CD4-positive, alpha-beta T cell (primary cell): ENCODE measurements at regions not wholly inside any gene's neighbourhood (a gene's known extent, or its start where the extent isn't known, plus 50 kb on each side); places are given as distances from the start of the nearest gene placed in this dataset.
A peak's percentile ranks its signal among the peaks of the same experiment; 100 is the strongest.

Experiments used
- ATAC-seq: fragments of 200-7000 bp; cut with Tn5 transposase; one replicate; pipeline ENCODE4 v1.10.0; 2022; ENCODE audit warnings: mild to moderate bottlenecking; ENCODE audit not compliant: poor library complexity
- CTCF ChIA-PET: fragments of 350-600 bp; sonication (Branson Sonifier 250); formaldehyde crosslinking; loops from one replicate; lab custom pipeline; 2021; ENCODE audit warnings: antibody characterized with exemption, inconsistent platforms; lab: Charles Lee
- POLR2A ChIA-PET: fragments of 350-600 bp; sonication (Branson Sonifier 250); formaldehyde crosslinking; loops from one replicate; lab custom pipeline; 2021; ENCODE audit warnings: antibody characterized with exemption, inconsistent platforms; lab: Charles Lee
- DNase-seq, 14 experiments: peaks; one replicate each; pipeline ENCODE4 v3.0.0-alpha.2; 2013 to 2020; ENCODE audit warnings: mixed read lengths in 2 of 14
- H3K27ac ChIP-seq, 2 donors: one replicate each; pipeline versions ENCODE4 v1.5.1 to v1.7.0; 2013; ENCODE audit warnings: low read length in 2 of 2, low read depth in 1 of 2, mild to moderate bottlenecking in 1 of 2
- H3K27me3 ChIP-seq, 2 experiments: 1 replicate in 1 of 2; 2 replicates in 1 of 2; pipeline versions ENCODE4 v1.6.1 to v1.7.0; 2013; ENCODE audit warnings: low read length in 2 of 2, control low read depth in 1 of 2, mild to moderate bottlenecking in 1 of 2, moderate library complexity in 1 of 2; ENCODE audit not compliant: insufficient read depth in 2 of 2, control insufficient read depth in 1 of 2
- H3K36me3 ChIP-seq: one replicate; pipeline ENCODE4 v1.6.1; 2013; ENCODE audit warnings: low read length, control low read depth; ENCODE audit not compliant: insufficient read depth
- H3K4me1 ChIP-seq: one replicate; pipeline ENCODE4 v1.6.1; 2013; ENCODE audit warnings: low read length, control low read depth; ENCODE audit not compliant: insufficient read depth
- H3K4me3 ChIP-seq: one replicate; pipeline ENCODE4 v1.5.1; 2013; ENCODE audit warnings: mild to moderate bottlenecking, low read length, moderate library complexity
- H3K9me3 ChIP-seq, 2 experiments: 1 replicate in 1 of 2; 2 replicates in 1 of 2; pipeline versions ENCODE4 v1.6.1 to v1.7.0; 2013; ENCODE audit warnings: low read length in 2 of 2, mild to moderate bottlenecking in 2 of 2, control low read depth in 1 of 2, moderate library complexity in 1 of 2; ENCODE audit not compliant: control insufficient read depth in 1 of 2, insufficient read depth in 1 of 2
- H3K27ac Mint-ChIP-seq: one replicate; pipeline ENCODE4 v1.8.0; 2020; ENCODE audit warnings: mixed read lengths
- H3K27me3 Mint-ChIP-seq: one replicate; pipeline ENCODE4 v1.8.0; 2021; ENCODE audit warnings: mixed read lengths
- H3K36me3 Mint-ChIP-seq: one replicate; pipeline ENCODE4 v1.8.0; 2021; ENCODE audit warnings: low read depth, mixed read lengths
- H3K4me1 Mint-ChIP-seq: one replicate; pipeline ENCODE4 v1.8.0; 2021; ENCODE audit warnings: low read depth, mixed read lengths
- H3K4me3 Mint-ChIP-seq: one replicate; pipeline ENCODE4 v1.8.0; 2020; ENCODE audit warnings: mild to moderate bottlenecking, mixed read lengths
- H3K9me3 Mint-ChIP-seq: one replicate; pipeline ENCODE4 v1.8.0; 2020; ENCODE audit warnings: mixed read lengths
- intact Hi-C, 2 experiments: fragments of 100-400 bp; cut with DNase I in 1 of 2; cut with micrococcal nuclease in 1 of 2; formaldehyde crosslinking; loops; one replicate each; pipeline versions ENCODE4 v1.15.1 to v1.9.0; 2023 to 2025; cut with DNase I, micrococcal nuclease
- TF ChIP-seq, protein P1 (sequence below): fragments of 200-600 bp; IDR thresholded peaks from one replicate; pipeline ENCODE4 v1.8.0; 2022; ENCODE audit warnings: antibody characterized with exemption, mild to moderate bottlenecking

DNA sequence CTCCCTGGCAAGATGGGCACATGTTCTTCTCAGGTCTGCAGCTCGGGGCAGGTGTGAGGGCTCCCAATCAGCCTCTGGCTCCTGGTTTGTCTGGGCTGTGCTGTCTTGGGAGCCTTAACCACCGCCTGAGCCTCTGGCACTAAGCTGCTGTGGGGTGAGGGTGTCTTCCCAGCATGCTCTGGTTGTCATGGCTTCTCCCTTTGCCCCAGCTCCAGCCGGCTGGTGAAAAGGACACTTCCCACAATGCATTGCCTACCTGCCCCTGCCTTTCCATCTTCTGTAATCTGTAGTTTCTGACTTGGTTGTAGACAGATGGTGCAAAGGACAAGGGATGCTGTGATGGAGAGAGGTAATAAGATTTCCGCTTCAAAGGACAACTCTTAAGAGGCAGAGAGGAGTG lies 295.3 kb downstream of the TLE3 start:
- intact Hi-C loops: loop anchor here in 1 of 2 experiments (5.0 kb wide), 1 partner anchor 45 kb away; no protein-coding TSS in a partner anchor
- Histone ChIP-seq H3K4me3 (no peak overlapping the region), H3K4me1 (peaks cover 3% of the 10 kb centered on the region), H3K27me3 (no peaks in the 10 kb centered on the region), H3K9me3 (no peaks in the 10 kb centered on the region), H3K27ac (no peak overlapping the region), H3K36me3 (no peaks in the 10 kb centered on the region)
- POLR2A ChIA-PET: no interaction called here
- CTCF ChIA-PET: no interaction called here
- H3K9me3 Mint-ChIP-seq: no peaks in the 10 kb centered on the region
- H3K4me1 Mint-ChIP-seq: peaks cover 5% of the 10 kb centered on the region
- H3K36me3 Mint-ChIP-seq: no peaks in the 10 kb centered on the region
- ATAC-seq: no peak
- H3K4me3 Mint-ChIP-seq: no peak overlapping the region
- TF ChIP-seq, protein P1, sequence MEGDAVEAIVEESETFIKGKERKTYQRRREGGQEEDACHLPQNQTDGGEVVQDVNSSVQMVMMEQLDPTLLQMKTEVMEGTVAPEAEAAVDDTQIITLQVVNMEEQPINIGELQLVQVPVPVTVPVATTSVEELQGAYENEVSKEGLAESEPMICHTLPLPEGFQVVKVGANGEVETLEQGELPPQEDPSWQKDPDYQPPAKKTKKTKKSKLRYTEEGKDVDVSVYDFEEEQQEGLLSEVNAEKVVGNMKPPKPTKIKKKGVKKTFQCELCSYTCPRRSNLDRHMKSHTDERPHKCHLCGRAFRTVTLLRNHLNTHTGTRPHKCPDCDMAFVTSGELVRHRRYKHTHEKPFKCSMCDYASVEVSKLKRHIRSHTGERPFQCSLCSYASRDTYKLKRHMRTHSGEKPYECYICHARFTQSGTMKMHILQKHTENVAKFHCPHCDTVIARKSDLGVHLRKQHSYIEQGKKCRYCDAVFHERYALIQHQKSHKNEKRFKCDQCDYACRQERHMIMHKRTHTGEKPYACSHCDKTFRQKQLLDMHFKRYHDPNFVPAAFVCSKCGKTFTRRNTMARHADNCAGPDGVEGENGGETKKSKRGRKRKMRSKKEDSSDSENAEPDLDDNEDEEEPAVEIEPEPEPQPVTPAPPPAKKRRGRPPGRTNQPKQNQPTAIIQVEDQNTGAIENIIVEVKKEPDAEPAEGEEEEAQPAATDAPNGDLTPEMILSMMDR: no peak
- H3K27me3 Mint-ChIP-seq: peaks cover 8% of the 10 kb centered on the region
- DNase-seq: no peak
- H3K27ac Mint-ChIP-seq: no peak overlapping the region

DNA sequence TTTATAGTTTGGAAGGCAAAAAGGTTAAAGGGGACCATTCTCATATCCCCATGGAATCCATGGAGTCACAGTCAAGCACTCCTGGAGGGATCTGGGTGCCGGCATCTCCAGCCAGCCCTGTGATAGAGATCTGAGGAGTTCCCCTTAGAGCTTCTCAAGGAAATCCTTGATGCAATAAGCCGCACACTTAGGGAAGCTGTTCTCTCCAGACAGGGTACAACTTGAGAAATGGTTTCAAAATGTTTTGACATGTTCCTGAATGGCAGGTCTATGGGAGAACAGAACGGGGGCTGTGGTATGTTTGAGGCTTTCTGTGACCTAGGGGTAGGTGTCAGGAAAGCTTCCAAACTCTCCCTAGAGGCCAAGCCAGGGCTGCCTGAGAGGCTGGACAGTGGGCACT lies 292.9 kb downstream of the TLE3 start:
- Mint-ChIP-seq H3K36me3 (no peaks in the 10 kb centered on the region), H3K27ac (no peak overlapping the region), H3K9me3 (no peaks in the 10 kb centered on the region), H3K4me3 (no peak overlapping the region), H3K27me3 (peaks cover 8% of the 10 kb centered on the region), H3K4me1 (peaks cover 5% of the 10 kb centered on the region)
- intact Hi-C loops: loop anchor here in 1 of 2 experiments (5.0 kb wide), 1 partner anchor 47 kb away; no protein-coding TSS in a partner anchor
- POLR2A ChIA-PET: no interaction called here
- Histone ChIP-seq H3K27me3 (no peaks in the 10 kb centered on the region), H3K9me3 (no peaks in the 10 kb centered on the region), H3K27ac (no peak overlapping the region), H3K36me3 (no peaks in the 10 kb centered on the region), H3K4me3 (no peak overlapping the region), H3K4me1 (peaks cover 7% of the 10 kb centered on the region)
- ATAC-seq: no peak
- TF ChIP-seq, protein P1: no peak
- CTCF ChIA-PET: no interaction called here
- peak in 2 of 14 experiments; percentile 25 to 29 for DNase-seq

DNA sequence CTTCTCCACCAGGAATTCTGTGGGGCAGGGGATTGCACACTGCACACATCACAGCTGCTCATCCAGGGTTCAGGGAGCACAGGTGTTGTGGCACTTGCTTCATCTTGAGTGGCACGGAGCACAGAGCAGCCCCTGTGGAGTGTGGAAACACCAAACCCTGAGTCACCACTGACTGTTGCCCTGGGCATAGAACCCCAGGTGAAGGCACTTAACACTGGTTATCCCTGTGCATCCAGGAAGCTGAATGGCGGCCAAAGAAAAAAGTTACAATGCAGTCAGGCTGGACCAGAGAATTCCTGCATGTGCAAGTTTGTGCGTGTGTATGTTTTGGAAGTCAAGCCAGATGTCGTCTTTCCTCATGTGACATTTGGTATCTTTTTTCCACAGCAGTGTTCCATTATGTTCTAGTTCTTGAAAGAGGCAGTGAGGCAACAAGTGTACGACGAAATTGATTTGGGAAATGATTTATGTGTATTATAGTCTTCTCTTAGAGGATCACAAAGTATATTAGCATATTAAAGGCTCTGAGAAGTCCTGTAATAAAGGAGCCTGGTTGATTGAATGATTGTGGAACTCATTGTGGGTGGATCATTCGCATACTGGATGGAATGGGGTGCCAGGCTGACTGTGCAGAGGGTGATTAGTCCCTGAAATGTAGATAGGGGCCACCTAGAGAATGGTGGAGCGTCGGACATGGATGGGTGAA lies 292.3 kb downstream of the TLE3 start:
- Histone ChIP-seq H3K4me3 (no peak overlapping the region), H3K36me3 (no peaks in the 10 kb centered on the region), H3K4me1 (peaks cover 7% of the 10 kb centered on the region), H3K9me3 (no peaks in the 10 kb centered on the region), H3K27me3 (no peaks in the 10 kb centered on the region), H3K27ac (no peak overlapping the region)
- ChIA-PET POLR2A (no interaction called here), CTCF (no interaction called here)
- H3K4me1 Mint-ChIP-seq: peaks cover 5% of the 10 kb centered on the region
- intact Hi-C loops: no loop called here
- H3K4me3 Mint-ChIP-seq: no peak overlapping the region
- H3K9me3 Mint-ChIP-seq: no peaks in the 10 kb centered on the region
- peaks cover 8% of the 10 kb centered on the region for H3K27me3 Mint-ChIP-seq
- ATAC-seq: no peak
- TF ChIP-seq, protein P1: no peak
- DNase-seq: peak in 1 of 14 experiments; percentile 18
- H3K27ac Mint-ChIP-seq: no peak overlapping the region
- H3K36me3 Mint-ChIP-seq: no peaks in the 10 kb centered on the region
